ENCODE measurements at regions not wholly inside any gene's neighbourhood (a gene's known extent, or its start where the extent isn't known, plus 50 kb on each side); places are given as distances from the start of the nearest gene placed in this dataset.

DNA sequence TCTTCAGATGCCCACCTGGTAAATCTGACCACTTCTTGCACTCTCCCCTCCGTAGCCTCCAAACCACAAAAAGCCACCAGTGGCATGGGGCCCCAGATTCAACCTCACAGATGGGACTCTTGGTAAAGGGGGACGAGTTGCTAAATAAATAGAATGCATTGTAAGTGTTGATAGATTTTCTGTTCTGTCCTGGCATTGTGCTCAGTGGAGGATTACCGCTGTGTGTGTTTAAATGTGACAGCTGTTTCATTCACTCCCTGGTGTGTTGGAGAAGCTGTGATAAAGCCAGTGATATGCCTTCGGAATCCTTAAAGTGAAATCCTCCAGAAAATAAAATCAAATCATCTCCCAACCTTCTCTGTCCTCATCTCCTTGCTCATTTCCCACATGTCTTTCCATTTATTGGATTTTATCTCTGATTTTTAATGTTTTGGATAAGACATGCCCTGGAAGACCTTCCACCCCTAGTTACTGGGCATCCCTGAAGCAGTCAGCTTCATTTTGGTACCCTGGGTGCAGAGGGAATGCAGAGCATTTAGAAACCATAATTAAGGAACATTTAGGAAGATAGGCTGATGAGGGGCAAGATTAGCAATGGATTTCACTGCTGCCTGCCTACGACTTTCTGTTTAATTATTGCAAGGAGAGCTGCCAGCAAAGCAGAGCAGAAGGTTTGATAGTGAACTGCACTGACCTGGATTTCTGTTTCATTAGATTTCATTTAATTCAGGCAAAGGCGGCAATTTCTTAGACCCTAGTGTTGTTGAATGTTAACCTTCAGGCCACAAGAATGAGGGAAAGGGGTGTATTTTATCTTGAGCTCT lies 460.9 kb upstream of the KIRREL3 start:
- no peak for FAIRE-seq

- no peak for FAIRE-seq
Measured at GRCh38 chr11:127458561-127458960, 458.0 kb upstream of the KIRREL3 start.

GRCh38 chr11:127454856-127455255 lies 454.3 kb upstream of the KIRREL3 start:
- FAIRE-seq: no peak

DNA sequence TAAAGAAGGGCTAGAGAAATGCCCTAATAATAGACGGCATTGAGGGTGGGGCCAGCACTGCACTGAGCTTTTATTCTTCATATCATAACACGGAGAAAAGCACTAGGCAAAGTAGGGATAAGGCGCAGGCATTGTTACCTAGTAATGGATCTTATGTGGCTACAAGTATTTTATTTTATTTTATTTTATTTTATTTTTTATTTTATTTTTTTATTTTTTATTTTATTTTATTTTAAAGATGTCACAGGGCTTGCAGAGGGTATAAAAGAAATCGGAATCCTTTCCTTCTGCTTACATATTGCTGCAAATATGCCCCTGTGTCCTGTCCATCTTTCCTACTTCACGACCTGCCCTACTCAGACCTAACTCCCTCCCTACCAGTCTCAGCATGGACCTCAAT lies 452.0 kb upstream of the KIRREL3 start:
- FAIRE-seq: no peak

DNA sequence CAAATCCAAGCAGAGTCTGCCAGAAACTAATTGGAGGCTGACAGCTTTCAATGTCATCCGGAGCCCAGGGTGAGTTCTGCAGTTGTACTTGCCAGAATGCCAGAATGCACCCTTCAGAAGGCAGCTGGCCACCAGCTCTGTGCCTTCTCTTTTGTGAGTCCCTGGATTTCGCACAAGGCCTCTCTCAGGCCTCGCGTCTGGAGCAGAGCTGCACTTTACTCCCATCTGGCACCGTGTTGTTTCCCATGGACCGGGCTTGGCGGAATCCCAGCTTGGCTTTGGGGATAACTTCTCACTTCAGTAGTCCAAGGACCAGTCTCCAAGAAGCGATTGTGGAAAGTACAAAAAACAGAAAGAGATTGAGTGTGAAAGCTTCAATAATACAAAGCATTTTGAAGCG lies 451.3 kb upstream of the KIRREL3 start:
- no peak for FAIRE-seq

GRCh38 chr11:127448101-127448500 lies 447.5 kb upstream of the KIRREL3 start:
- FAIRE-seq: no peak

DNA sequence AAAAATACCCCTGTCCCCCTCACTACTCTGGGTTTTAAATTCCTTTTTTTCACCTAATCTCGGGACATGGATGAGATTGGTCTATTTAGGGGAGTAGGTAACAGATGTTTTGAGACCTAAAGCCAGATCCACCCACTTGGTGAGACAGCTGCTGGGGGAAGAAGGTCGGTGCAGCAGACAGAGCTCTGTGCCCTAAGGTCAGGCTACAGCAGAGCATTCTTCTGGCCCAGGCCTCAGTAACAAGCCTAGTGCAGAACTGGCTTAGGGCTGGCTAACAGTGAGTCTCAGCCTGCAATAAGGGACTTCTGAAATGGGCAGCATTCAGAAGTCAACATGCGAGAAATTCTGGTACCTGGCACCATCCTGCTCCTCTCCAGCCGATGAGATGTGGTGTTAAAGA lies 444.9 kb upstream of the KIRREL3 start:
- FAIRE-seq: no peak

DNA sequence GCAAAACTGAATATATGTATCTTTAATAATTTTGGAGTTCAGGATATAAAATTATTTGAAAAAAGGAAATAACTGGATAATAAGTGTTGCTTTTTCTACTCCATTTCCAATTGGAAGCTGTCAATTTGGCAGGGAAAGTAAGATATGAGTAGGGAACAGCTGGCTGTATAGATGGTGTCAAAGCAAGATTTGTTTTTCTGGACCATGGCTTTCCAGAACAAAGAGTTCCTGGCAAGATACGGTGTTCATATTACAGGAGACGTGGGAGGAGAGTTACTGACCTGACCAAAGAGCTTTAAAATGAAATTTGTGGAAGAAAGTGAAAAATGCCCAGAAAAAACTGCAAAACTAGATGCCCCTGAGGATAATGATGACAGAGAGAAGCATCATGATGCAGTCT lies 442.7 kb upstream of the KIRREL3 start:
- no peak for FAIRE-seq

- FAIRE-seq: no peak
Measured at GRCh38 chr11:127440616-127441015, 440.0 kb upstream of the KIRREL3 start.

GRCh38 chr11:127425281-127425680 lies 424.7 kb upstream of the KIRREL3 start:
- no peak for FAIRE-seq

GRCh38 chr11:127424661-127425060 lies 424.1 kb upstream of the KIRREL3 start:
- no peak for FAIRE-seq

DNA sequence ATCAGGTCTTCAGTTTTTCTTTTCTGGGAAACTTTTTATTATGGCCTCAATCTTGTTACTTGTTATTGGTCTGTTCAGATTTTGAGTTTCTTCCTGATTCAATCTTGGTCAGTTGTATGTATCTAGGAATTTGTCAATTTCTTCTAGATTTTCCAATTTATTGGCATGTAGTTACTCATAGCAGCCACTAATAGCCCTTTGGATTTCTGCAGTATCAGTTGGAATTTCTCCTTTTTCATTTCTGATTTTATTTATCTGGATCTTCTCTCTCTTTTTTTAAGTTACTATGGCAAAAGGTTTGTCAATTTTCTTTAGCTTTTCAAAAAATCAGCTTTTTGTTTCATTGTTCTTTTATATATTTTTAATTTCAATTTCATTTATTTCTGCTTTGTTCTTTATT lies 419.6 kb upstream of the KIRREL3 start:
- no peak for FAIRE-seq

GRCh38 chr11:127412722-127413380 lies 412.3 kb upstream of the KIRREL3 start:
- FAIRE-seq: no peak

DNA sequence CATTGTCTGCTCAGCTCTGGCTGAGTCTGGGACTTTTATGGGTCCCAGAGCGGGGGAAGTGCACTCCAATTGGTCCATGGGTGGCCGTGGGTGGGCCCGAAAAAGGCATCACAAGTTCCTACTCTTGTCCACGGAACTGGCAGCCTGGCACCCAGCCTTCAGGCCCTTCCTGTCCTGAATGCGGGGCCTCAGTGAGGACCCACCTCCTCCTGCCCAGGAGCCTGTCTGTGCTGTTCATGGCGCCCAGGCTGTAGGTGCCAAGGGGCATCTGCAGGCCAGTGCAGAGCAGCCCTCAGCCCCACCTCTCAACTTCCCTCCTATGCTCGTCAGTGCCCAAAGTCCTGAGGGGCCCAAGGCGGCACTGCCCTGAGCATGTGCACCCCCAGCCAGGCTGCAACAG lies 411.7 kb upstream of the KIRREL3 start:
- no peak for FAIRE-seq

DNA sequence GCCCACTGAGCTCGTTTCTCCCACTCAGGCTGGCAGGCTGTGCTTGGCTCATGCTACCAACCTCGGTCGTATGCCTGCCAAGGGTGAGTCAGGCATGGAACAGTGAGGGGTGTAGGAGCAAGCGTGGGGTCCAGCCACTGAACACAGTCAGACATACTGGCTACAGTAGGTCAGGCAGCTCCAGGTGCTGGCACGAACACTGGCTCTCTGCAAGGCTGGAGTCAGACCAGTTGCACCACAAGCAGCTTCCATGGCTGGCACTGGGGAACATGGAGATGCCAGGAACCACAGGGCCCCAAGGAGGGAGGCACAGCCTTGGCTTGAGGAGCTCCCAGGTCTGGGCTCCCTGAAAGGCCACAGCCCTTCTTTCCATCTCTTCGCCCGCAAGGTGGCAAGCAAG lies 410.7 kb upstream of the KIRREL3 start:
- no peak for FAIRE-seq

GRCh38 chr11:127395034-127395433 lies 394.5 kb upstream of the KIRREL3 start:
- no peak for FAIRE-seq

GRCh38 chr11:127393460-127393997 lies 393.0 kb upstream of the KIRREL3 start:
- no peak for FAIRE-seq

GRCh38 chr11:127392575-127392974 lies 392.0 kb upstream of the KIRREL3 start:
- no peak for FAIRE-seq

GRCh38 chr11:127390465-127390864 lies 389.9 kb upstream of the KIRREL3 start:
- FAIRE-seq: no peak

DNA sequence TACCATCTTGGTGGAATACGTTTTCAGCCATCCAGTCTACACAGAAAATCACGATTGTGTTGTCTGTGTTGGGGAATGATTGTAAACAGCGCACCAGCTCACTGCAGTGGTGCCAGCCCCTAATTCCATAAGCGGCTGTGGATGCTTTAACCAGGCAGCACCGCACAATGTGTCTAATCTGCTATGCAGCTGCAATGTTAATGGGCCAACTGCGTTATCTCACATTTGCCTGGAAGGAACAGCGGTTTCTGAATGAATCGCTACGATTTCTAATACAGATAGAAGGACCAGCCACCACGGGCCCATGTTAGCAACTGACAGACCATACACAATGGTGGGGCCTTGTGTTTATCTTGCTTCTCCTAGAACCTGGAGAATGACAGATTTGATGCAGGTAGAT lies 384.5 kb upstream of the KIRREL3 start:
- FAIRE-seq: no peak

DNA sequence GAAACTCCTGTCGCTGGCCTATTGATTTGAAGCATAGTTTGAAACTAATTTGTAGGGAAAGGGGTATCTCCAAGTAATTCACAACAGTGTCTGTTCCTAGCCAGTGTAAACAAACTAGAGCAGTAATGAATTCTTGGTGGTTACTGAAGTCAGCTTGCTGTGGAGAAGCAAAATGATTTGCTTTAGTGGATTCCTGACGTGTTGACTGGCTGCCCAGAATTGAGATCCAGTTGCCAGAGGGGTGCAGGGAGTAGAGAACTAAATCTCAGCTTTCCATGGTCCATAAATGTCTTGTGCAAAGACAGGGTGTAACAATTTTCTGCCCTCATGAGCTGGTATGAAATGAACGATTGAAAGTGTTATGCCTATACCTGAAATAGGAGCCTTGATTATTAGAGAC lies 382.5 kb upstream of the KIRREL3 start:
- no peak for FAIRE-seq

GRCh38 chr11:127381247-127381646 lies 380.7 kb upstream of the KIRREL3 start:
- peak; percentile 49 for FAIRE-seq

DNA sequence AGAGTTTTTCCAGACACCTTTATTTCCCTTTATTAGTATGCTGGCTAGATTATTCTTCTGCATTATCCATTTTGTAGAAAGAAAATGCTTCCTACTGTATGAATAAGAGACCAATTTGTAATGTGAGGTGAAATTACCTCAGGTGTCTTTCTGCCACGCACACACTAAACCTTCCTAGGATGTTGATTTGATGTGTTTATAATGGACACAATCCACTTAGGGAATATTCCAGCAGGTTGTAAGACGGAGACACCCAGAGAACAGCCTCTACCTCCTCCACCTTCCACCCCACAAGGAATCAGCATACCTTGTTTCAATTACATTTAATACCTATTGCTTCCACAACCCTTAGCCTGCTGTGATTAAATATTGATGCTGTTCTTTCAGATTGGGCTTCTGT lies 379.1 kb upstream of the KIRREL3 start:
- FAIRE-seq: no peak

DNA sequence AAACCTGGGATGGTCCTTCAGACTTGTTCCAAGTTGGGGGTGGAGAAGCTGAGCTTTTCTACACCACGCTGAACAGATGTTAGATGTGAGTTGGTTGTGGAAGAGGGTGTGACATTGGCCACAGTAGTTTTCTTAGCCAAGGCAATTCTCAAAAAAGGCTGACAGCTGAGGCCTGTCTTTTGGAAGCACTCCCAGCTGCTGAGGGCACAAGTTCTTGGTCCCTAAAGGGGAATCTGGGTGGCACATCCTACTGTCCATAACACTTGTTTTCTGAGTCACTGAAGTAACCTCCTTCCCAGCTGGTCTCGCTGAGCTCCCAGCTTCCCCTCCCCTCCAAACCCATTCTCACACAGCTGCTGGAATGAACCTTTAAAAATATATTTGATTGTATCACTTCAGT lies 375.7 kb upstream of the KIRREL3 start:
- FAIRE-seq: no peak
